ENCODE measurements at regions not wholly inside any gene's neighbourhood (a gene's known extent, or its start where the extent isn't known, plus 50 kb on each side); places are given as distances from the start of the nearest gene placed in this dataset.

- DNase-seq: no peak
Observed at GRCh38 chr16:85394456-85395206, 218.5 kb upstream of the GSE1 start.

GRCh38 chr16:85395207-85395912, 217.8 kb upstream of the GSE1 start:
- peak; percentile 31 to 39 for DNase-seq

DNA sequence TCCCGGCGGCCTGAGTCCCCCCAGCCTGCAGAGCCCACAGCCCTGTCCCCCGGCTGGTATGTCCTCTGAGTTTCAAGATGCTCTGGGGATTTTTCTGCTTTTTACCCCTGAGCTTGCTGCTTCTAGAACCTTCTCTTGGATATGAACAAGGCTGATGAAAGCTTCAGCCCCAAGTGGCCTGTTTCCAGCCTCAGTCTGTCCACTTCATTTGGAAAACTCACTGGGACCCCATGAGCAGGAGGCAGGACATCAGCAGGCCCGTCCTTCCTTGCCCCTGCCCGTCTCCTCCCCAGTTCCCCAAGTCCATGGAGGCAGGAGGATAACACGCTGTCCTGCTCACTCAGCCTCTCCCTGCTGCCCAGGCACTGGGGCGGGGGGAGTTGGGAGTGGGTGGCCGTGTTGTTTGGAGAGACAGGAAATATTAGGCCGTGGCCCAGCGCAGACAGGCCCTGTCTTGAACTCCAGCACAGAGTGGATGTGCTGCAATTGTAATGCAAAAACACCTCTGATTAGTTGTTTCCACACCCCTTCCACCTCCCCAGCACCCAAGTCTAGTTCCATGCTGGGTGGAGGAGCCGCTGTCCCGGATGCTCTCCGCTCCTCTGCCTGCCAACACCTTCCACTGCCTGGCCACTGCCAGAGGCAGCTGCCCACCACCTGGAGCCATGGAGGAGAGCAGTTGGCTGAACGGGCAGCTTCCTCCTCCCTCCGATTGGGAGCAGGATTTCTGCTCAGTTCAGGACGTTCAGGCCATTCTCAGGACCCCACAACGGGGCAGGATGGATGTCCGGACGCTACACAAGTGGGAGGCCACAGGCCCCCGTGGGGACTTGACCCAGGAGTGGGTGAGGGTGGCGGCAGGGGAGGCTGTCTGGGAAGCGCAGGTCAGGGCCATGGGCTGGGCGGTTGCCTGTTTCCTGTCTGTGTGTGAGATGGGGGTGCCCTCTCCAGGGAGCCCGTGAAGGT, 216.9 kb upstream of the GSE1 start:
- DNase-seq: no peak

DNA sequence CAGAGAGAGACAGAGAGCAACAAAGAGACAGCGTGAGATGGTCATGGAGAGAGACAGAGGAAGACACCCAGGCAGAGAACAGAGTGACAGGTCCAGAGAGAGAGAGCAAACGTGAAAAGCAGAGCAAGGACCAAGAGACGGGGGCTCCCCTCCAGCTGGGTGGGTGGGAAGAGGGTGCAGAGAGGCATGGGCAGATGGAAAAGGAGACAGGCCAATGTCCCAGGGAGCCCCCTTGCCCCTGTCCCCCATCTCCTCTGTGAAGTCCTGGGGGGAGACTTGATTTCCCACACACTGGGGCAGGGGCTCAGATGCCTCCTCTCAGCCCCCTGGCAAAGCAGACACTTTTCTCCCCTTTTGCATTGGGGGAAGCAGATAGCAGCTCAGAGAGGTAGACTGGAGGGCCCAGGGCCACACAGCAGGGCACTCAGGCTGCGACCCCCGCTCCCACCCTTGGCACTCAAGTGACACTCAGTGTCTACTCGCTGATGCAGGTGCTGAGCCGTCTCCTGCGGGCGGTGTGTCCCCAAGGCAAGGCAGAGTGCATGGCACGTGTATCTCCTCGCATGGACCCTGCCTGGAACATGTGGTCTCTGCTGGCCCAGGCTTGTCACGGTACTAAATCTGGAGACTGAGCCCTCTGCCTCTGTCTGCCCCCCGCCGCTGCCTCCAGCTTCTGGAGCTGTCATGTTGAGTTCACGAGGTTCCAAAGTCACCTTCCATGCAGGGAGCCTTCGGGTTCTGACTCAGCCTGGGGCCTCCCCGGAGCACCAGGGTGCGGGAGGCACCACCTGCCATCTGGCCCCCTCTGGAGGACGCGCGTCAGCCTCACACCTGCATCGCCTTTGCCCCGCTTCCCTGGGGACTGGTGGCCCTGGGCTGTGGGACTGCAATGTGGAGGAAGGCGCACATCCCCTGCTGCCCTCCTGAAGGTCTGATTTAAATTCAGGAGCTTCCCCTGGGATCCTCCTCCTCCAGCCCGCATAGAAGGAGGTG, 215.9 kb upstream of the GSE1 start:
- DNase-seq: no peak

- DNase-seq: no peak
Observed at GRCh38 chr16:85398050-85398451, 215.1 kb upstream of the GSE1 start.

DNA sequence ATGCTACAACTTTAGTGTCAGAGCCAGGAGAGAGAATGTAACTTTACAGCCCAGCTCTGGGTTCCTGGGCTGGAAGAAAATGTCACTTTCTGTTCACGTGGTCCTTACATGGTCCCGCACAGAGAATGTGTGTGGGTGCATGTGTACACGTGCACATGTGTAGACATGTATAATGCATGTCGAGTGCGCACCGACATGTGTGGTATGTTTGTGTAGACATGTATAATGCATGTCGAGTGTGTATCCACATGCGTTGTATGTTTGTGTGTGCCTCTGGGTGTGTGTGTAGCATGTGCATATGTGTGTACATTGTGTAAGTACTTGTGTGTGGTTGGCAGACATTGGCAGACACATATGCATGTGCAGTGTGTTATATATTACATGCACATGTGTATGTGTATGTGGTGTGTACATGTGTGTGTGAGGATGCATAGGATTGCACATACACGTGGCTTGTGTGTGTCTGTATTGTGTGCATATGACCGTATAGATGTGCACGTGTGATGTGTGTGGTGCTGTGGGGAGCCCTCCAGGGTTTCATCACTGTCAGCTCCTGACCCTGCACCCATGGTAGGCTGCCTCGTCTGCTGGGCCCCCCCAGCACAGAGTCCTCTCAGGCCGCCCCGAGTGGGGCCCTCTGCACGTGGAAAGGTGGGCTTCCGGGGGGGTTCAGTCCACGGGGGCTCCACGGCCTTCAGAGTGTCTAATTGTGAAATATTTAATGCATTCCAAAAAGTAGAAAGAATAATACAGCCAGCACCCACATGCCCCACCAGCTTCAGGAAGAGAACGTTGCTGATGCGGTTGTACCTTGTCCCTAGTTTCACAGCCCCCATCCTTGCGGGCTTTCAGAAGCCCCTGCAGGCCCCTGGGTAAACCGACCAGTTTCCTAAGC, 214.2 kb upstream of the GSE1 start:
- no peak for DNase-seq

- no peak for DNase-seq
Observed at GRCh38 chr16:85399583-85400284, 213.4 kb upstream of the GSE1 start.

DNA sequence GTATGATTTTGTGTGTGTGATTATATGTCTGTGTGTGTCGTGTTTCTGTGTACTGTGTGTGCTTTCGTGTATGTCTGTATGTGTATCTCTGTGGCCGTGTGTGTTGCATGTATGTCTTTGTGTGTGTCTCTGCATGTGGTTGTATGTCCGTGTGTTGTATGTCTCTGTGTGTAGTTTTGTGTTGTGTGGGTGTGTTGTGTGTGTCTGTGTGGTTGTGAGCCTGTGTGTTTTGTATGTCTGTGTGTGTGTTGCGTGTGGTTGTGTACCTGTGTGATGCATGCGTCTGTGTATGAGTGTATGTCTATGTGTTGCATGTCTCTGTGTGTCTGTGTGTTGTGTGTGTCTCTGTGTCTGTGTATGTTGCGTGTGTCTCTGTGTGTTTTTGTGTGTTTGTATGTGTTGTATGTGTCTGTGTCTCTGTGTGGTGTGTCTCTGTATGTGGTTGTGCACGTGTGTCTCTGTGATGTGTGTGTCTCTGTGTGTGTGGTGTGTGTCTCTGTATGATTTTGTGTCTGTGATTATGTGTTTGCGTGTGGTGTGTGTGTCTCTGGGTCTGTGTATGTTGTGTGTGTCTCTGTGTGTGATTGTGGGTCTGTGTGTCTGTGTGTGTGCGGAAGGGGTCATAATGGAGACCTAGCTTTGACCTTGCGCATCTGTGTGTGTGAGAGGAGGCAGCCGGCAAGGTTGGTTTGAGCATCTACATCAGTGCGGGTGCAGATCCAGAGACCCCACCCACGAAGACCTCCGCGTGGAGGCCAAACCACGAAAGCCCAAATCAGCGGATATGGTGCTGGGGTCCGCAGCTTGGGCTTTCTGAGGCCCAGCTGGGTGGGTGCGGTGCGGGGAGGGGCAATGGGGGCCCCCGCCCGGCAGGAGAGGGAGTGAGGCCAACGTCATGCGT, 212.6 kb upstream of the GSE1 start:
- DNase-seq: no peak

DNA sequence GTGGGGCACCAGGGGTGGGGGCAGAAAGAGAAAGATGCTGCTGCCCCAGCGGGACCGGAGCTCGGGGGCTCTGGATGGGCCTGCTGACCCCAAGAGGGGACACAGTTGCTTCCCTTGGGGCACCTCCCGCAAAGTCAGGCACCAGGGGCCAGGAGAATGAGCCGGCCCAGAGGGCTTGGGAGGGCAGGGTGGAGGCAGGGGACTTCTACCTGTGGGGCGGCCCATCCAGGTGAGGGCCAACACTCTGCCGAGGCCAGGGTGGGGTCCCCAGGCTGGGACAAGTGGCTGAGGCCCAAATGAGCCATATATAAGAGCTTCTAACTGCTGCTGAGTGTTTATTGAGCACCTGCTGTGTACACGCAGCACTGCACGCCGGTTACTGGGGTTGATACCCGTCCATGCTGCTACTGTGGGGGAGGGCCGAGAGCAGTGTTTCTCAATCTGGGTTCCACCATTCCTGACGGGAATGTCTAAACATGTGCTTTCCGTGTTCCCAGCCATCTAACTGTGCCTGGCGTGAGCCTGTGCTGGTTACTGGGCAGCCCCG, 211.7 kb upstream of the GSE1 start:
- DNase-seq: no peak

- no peak for DNase-seq
Observed at GRCh38 chr16:85401917-85402766, 211.0 kb upstream of the GSE1 start.

DNA sequence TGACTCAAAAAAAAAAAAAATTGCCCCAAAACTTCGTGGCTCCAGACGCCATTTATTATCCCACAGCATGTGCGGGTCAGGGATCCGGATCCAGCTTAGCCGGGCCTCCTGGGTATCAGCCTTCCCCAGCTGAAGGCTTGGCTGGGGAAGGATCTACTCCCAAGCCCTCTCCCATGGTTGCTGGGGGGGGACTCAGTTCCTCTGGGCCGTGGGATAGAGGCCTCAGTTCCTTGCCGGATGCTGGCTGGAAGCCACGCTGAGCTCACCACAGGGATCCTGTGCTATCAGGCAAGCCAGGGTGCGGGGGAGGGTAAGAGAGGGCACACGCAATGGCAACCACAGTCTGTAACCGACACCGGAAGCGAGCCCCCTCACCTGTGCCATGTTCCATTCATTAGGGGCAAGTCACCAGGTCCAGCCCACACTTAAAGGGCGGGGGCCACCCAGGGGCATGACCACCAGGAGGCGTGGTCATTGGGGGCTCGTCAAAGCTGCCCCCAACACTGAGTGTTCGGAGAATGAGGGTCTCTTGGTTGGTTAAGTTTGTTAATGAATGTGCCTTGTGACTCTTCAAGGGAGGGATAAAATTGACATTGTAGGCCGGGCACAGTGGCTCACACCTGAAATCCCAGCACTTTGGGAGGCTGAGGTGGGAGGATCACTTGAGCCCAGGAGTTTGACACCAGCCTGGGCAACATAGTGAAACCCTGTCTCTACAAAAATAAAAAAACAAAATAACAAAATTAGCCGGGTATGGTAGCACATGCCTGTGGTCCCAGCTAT, 210.0 kb upstream of the GSE1 start:
- peak; percentile 32 to 64 for DNase-seq

- DNase-seq: no peak
Observed at GRCh38 chr16:85403693-85404092, 209.4 kb upstream of the GSE1 start.

DNA sequence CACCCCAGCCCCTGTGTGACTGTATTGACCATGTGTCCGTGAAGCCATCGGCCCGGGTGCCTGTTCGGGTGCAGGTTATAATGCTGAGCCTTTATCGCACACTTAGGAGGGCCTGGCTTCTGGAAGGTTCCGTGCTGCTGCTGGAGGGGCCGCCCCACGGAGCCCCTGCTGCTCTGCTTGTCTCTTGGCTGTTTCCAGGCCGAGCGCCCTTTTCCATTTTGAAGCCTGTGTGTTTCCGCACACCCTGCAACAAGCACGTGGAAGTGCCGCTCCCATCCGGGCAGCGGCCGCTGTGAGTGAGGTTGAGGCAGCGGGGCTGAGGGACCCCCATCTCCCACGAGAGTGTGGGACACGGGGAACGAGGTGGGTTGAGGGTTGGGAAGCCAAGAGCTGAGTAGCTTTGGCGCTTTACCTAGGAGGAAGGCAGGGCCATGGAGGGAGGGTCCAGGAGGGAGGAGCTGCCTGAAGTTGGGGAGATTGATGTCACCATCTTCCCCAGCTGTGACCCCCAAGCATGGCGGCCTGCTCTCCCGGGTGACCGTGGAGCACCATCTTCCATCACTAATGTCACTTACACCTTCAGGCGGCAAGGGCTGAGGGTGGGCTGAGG, 200.1 kb upstream of the GSE1 start:
- DNase-seq: no peak

DNA sequence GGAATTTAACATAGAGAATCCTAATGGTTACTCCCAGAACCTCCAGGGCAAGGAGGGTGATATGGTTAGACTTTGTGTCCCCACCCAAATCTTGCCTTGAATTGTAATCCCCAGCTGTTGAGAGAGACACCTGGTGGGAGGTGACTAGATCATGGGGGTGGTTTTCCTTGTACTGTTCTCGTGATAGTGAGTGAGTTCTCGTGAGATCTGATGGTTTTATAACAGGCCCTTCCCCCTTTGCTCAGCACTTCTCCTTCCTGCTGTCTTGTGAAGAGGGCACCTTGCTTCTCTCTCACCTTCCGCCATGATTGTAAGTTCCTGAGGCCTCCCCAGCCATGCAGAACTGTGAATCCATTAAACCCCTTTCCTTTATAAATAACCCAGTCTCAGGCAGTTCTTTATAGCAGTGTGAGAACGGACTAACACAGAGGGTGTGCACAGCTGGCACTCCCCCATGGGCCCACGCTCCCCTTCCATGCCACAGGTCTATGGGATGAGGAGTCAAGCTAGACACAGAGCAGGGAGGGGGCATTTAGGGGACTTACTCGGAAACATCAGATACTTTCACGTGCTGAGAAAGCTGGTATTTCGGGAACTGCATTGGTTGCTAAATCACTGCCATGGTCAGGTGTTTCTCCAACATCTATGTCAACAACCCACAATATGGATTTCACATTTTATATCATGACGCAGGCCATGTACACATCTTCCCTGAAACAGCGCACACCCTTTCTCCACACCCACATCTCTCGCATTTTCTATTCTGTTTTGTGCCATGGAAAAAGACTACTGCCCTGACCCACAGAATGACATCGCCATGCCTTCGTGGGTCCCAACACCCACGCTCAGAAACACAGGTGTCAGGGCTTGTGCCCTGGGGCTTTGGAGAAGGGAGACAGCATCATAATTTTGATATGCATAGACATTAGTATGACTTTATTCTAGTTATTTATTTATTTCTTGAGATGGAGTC, 199.1 kb upstream of the GSE1 start:
- DNase-seq: no peak
